ENCODE measurements at regions not wholly inside any gene's neighbourhood (a gene's known extent, or its start where the extent isn't known, plus 50 kb on each side); places are given as distances from the start of the nearest gene placed in this dataset.

DNA sequence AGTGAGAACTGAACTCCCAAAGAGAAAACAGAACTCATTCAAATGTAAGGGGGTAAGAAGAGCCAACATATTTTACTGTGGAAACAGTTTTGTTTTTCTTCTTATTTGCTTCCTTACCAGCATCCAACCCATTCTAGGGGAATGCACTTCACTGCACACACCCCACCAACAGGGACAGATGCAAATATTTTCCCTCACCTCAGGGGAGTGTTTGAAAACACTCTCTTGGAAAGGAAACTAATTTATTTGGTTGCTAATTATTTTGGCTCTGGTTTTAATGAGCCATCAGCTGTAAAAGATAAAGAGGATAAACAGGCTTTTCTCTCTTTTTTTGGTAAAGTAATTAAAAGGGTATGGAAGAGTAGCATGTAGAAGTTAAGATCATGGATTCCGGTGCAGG lies 413.4 kb downstream of the MAN2A1 start:
- no peak overlapping the region for H3K27ac ChIP-seq
- no peaks in the 10 kb centered on the region for H3K4me1 ChIP-seq
- H3K36me3 ChIP-seq: no peaks in the 10 kb centered on the region
- H3K9me3 ChIP-seq: no peaks in the 10 kb centered on the region
- H3K4me3 ChIP-seq: no peak overlapping the region
- H3K27me3 ChIP-seq: no peaks in the 10 kb centered on the region
- no peak for DNase-seq
- intact Hi-C loops (cut with DNase I; ENCODE audit: low total_unique reads): no loop called here
- TF ChIP-seq, protein P1, sequence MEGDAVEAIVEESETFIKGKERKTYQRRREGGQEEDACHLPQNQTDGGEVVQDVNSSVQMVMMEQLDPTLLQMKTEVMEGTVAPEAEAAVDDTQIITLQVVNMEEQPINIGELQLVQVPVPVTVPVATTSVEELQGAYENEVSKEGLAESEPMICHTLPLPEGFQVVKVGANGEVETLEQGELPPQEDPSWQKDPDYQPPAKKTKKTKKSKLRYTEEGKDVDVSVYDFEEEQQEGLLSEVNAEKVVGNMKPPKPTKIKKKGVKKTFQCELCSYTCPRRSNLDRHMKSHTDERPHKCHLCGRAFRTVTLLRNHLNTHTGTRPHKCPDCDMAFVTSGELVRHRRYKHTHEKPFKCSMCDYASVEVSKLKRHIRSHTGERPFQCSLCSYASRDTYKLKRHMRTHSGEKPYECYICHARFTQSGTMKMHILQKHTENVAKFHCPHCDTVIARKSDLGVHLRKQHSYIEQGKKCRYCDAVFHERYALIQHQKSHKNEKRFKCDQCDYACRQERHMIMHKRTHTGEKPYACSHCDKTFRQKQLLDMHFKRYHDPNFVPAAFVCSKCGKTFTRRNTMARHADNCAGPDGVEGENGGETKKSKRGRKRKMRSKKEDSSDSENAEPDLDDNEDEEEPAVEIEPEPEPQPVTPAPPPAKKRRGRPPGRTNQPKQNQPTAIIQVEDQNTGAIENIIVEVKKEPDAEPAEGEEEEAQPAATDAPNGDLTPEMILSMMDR (IDR thresholded peaks at IDR 0.05): no peak
- no peak for TF ChIP-seq POLR2A (IDR thresholded peaks at IDR 0.05)

DNA sequence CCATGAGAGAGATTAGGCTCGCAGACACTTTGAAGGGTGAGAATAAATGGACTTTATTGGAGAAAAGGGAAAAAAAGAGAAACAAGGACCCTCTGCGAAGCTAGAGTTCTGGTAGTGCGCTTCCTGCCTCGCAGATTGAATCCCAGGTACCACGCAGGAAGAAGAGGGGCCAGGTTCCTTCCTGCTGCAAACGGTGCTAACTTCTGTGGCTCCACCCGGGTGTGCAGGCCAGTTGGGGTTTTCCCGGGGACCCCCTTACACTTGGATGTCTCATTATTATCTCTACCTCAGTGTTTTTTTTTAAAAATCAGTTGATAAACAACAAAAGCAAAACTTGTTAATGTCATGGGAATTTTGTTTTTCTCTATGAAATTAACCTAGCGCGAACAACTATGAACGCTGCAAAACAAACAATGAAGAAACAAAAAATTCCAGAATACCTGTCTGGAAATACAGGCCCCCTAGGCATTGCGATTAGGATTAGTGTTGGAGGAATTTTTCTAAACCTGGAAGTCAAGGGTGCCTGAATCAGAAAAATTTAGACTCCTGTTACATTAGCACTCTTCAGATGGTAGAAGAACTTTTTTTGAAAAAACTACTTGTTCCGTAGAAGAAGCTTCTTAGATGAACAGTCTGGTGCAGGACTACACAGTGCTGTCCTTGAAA lies 414.5 kb downstream of the MAN2A1 start:
- Histone ChIP-seq H3K4me1 (no peaks in the 10 kb centered on the region), H3K4me3 (no peak overlapping the region), H3K27ac (no peak overlapping the region), H3K9me3 (no peaks in the 10 kb centered on the region), H3K27me3 (no peaks in the 10 kb centered on the region), H3K36me3 (no peaks in the 10 kb centered on the region)
- TF ChIP-seq, protein P1 (IDR thresholded peaks at IDR 0.05): no peak
- intact Hi-C loops (cut with DNase I; ENCODE audit: low total_unique reads): no loop called here
- no peak for DNase-seq

DNA sequence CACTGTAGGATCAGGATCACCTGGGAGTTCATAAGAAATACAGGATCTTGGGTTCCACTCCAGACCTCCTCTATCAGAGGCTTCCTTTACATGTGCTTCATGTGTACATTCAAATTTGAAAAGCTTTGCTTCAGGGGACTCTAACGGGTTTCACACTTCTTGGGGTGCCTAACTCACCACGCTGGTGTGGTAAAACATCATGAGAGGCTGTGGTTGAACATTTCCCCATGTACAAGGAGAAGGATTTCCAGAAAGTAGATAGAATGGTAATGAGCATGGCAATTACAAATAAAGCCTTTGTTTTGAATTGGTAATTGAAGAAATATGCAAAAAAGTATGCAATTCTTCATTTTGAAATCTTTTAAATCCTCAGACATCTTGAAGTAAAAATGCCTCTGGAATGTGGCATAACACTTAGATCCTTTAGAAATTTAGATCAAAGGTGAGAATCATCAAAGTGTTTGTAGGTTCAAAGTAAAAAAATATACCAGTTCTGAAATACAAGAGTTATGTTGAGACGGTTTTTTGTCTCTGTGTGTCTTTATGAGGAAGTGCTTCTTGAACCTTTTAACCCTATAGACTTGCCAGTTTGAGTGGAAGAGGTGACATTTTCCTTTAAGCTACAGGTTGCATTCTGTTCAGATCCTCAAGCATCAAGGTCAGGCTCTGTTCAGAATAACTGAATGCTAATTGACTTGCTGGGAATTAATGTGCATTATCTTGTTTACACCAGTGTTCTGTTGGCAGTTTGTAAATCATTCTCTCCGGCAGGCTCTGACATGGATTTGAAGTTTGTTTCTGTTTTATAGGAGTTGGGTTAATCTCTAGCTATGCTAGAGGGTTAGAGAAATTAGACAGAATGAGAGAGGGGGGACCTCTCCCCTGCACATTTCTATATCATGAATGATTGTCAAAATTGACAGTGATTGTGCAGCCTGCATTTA lies 415.3 kb downstream of the MAN2A1 start:
- H3K9me3 ChIP-seq: no peaks in the 10 kb centered on the region
- TF ChIP-seq, protein P1 (IDR thresholded peaks at IDR 0.05): no peak
- no peak for TF ChIP-seq POLR2A (IDR thresholded peaks at IDR 0.05)
- H3K27ac ChIP-seq: no peak overlapping the region
- H3K4me3 ChIP-seq: no peak overlapping the region
- H3K27me3 ChIP-seq: no peaks in the 10 kb centered on the region
- no peak for DNase-seq
- H3K4me1 ChIP-seq: no peaks in the 10 kb centered on the region
- H3K36me3 ChIP-seq: no peaks in the 10 kb centered on the region
- intact Hi-C loops (cut with DNase I; ENCODE audit: low total_unique reads): no loop called here

DNA sequence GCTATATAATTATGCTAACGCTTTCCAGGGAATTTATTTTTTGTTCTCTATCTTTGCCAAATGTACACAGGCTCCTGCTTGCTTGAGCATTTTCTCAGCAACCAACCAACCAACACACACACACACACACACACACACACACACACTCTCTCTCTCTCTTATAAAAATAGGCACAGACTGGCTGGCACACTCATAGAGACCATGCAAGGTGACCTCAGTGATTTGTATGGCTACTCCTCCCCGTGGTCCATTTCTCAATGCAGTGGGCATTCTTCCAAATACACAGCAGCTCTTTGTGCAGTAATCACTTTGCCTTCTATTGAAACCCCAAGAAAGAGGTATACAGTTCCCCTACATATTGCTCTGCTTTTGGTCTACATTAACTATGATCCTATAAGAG lies 416.0 kb downstream of the MAN2A1 start:
- no peaks in the 10 kb centered on the region for H3K27me3 ChIP-seq
- DNase-seq: no peak
- H3K4me3 ChIP-seq: no peak overlapping the region
- H3K4me1 ChIP-seq: no peaks in the 10 kb centered on the region
- TF ChIP-seq, protein P1 (IDR thresholded peaks at IDR 0.05): no peak
- TF ChIP-seq POLR2A (IDR thresholded peaks at IDR 0.05): no peak
- intact Hi-C loops (cut with DNase I; ENCODE audit: low total_unique reads): no loop called here
- no peaks in the 10 kb centered on the region for H3K36me3 ChIP-seq
- H3K9me3 ChIP-seq: no peaks in the 10 kb centered on the region
- H3K27ac ChIP-seq: no peak overlapping the region

DNA sequence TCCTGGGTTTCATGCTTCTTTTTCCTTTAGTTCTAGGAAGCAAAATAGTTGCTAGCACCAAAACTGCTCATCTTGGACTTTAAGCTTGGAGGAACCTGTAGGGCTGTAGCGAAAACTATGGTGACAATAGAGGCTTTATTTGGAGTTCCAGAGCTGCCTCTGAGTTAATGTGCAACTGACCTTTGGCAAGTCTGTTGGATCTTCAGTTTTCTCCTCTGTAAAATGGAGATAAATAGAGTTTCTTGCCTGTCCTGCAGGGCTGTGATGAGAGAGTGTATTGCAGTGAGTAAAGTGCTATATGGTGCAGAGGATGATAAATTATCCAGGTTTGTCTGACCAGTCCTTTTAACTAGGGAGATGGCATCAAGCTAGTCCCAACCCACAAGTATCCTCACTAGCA lies 417.0 kb downstream of the MAN2A1 start:
- TF ChIP-seq, protein P1 (IDR thresholded peaks at IDR 0.05): no peak
- TF ChIP-seq POLR2A (IDR thresholded peaks at IDR 0.05): no peak
- H3K4me3 ChIP-seq: no peak overlapping the region
- intact Hi-C loops (cut with DNase I; ENCODE audit: low total_unique reads): no loop called here
- no peak for DNase-seq
- no peak overlapping the region for H3K27ac ChIP-seq
- no peaks in the 10 kb centered on the region for H3K9me3 ChIP-seq
- H3K4me1 ChIP-seq: no peaks in the 10 kb centered on the region
- H3K36me3 ChIP-seq: no peaks in the 10 kb centered on the region
- H3K27me3 ChIP-seq: no peaks in the 10 kb centered on the region

Data from uterus (tissue), 3 donors.